Stimulated activated CD4-positive, alpha-beta T cell treated with anti-CD3 and anti-CD28 coated beads, Interleukin-2, amount 100 ng/mL, for 24 hours (primary cell): ENCODE measurements at regions not wholly inside any gene's neighbourhood (a gene's known extent, or its start where the extent isn't known, plus 50 kb on each side); places are given as distances from the start of the nearest gene placed in this dataset.

Experiments used
- DNase-seq, 2 donors: peaks; one replicate each; pipeline ENCODE4 v3.0.0-alpha.2; 2020

- DNase-seq: no peak
These were observed 999.1 kb upstream of the SLC10A2 start for GRCh38 chr13:104065328-104065727.

GRCh38 chr13:104057861-104058260 is 991.6 kb upstream of the SLC10A2 start:
- DNase-seq: no peak

- DNase-seq: no peak
These were observed 979.7 kb upstream of the SLC10A2 start for GRCh38 chr13:104045907-104046306.

- DNase-seq: no peak
These were observed 977.0 kb upstream of the SLC10A2 start for GRCh38 chr13:104043184-104043583.

GRCh38 chr13:104034891-104035290 is 968.7 kb upstream of the SLC10A2 start:
- DNase-seq: no peak

- no peak for DNase-seq
These were observed 959.1 kb upstream of the SLC10A2 start for GRCh38 chr13:104025303-104025702.

- no peak for DNase-seq
These were observed 958.4 kb upstream of the SLC10A2 start for GRCh38 chr13:104024416-104025170.

GRCh38 chr13:104021806-104022397 is 955.7 kb upstream of the SLC10A2 start:
- no peak for DNase-seq

- DNase-seq: no peak
These were observed 951.1 kb upstream of the SLC10A2 start for GRCh38 chr13:104017317-104017716.

- DNase-seq: no peak
These were observed 949.6 kb upstream of the SLC10A2 start for GRCh38 chr13:104015646-104016396.

- no peak for DNase-seq
These were observed 948.8 kb upstream of the SLC10A2 start for GRCh38 chr13:104014803-104015645.

GRCh38 chr13:104011505-104012241 is 945.5 kb upstream of the SLC10A2 start:
- DNase-seq: no peak

- DNase-seq: no peak
These were observed 942.6 kb upstream of the SLC10A2 start for GRCh38 chr13:104008541-104009435.

- DNase-seq: no peak
These were observed 941.9 kb upstream of the SLC10A2 start for GRCh38 chr13:104008075-104008474.

- no peak for DNase-seq
These were observed 940.4 kb upstream of the SLC10A2 start for GRCh38 chr13:104006625-104007075.

GRCh38 chr13:104004572-104004971 is 938.4 kb upstream of the SLC10A2 start:
- no peak for DNase-seq

- no peak for DNase-seq
These were observed 936.0 kb upstream of the SLC10A2 start for GRCh38 chr13:104002216-104002615.

GRCh38 chr13:104001766-104002165 is 935.5 kb upstream of the SLC10A2 start:
- DNase-seq: no peak

- DNase-seq: no peak
These were observed 930.5 kb upstream of the SLC10A2 start for GRCh38 chr13:103996733-103997132.

GRCh38 chr13:103983948-103984347 is 917.7 kb upstream of the SLC10A2 start:
- DNase-seq: no peak

- DNase-seq: no peak
These were observed 910.2 kb upstream of the SLC10A2 start for GRCh38 chr13:103976371-103976770.
